ENCODE measurements at regions not wholly inside any gene's neighbourhood (a gene's known extent, or its start where the extent isn't known, plus 50 kb on each side); places are given as distances from the start of the nearest gene placed in this dataset.

- no peak for FAIRE-seq
- no peak for DNase-seq (ENCODE audit: insufficient read length, low spot score)
Measured at GRCh38 chr14:58808828-58809227, 171.1 kb downstream of the DACT1 start.

GRCh38 chr14:58809520-58809919 is 171.8 kb downstream of the DACT1 start:
- DNase-seq (ENCODE audit: insufficient read length, low spot score) (no peak), FAIRE-seq (no peak)

DNA sequence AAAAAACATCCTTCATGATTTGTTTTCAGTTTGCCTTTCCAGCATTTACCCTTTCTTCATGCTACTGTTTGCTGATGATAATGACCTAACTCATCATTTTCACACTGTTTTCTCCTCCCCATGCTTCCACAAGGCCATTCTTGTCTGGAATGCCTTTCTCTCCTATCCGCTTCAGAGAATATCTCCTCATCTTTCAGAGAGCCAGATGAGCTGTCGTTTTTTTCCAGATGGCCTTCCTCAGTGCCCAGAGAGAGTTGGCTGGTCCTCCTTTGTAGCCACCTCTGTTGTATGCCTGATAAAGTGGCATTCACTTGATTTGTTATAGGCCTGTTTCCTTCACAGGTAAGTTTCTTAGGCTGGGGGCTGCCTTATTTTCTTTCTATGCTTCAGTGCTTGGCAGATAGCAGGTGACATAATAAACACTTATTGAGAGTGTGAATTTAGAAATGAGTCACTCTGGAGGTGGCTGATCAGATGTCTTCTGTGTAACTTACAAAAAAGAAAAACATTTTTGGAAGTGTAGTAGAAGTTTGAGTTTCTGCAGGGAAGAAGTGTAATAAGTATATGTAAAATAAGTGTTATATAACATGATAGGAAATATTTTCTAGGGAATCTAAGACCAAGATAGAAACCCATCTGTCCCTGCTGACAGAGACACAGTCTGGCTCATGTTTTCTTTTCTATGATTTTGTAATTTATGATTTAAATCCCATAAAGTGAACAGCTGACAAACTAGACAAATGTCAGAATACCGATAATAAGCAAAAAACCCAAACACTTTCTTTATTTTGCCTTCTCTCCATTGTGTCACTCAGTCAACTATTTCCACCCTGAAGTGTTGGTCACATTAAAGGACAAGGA is 174.5 kb downstream of the DACT1 start:
- DNase-seq (ENCODE audit: insufficient read length, low spot score): peak; percentile 12
- peak; percentile 76 for FAIRE-seq

- no peak for DNase-seq (ENCODE audit: insufficient read length, low spot score)
- no peak for FAIRE-seq
Measured at GRCh38 chr14:58813745-58814144, 176.0 kb downstream of the DACT1 start.

GRCh38 chr14:58814466-58814865 is 176.7 kb downstream of the DACT1 start:
- FAIRE-seq (no peak), DNase-seq (ENCODE audit: insufficient read length, low spot score) (no peak)

DNA sequence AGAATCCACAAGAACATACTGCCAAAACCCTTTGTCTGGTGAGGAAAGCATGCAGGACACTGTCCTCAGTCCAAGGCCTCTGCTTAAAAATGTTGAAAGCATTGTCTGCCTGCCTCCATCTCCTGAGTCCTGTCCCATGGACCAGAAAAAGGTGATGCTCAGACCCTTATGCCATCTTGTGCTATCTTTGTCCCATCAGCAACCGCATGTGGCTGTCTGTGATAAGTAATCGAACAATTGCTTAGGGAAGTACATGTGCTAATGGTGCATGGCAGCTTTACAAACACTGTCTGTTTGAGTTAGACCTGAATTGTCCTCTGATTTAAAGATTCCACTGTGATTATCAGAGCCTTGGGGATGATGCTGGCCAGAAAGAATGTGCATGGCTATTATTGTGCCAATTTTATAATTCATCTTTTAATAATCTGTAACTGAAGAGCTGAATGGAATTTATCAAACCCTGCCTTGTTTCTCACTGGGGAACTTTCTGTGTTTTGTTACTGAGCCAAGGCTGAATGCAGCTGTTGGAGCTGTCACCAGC is 177.5 kb downstream of the DACT1 start:
- FAIRE-seq (no peak), DNase-seq (ENCODE audit: insufficient read length, low spot score) (no peak)

- no peak for DNase-seq (ENCODE audit: insufficient read length, low spot score)
- no peak for FAIRE-seq
Measured at GRCh38 chr14:58815794-58816193, 178.0 kb downstream of the DACT1 start.

GRCh38 chr14:58816416-58817115 is 178.8 kb downstream of the DACT1 start:
- DNase-seq (ENCODE audit: insufficient read length, low spot score) (no peak), FAIRE-seq (no peak)

GRCh38 chr14:58817846-58818245 is 180.1 kb downstream of the DACT1 start:
- FAIRE-seq: no peak

DNA sequence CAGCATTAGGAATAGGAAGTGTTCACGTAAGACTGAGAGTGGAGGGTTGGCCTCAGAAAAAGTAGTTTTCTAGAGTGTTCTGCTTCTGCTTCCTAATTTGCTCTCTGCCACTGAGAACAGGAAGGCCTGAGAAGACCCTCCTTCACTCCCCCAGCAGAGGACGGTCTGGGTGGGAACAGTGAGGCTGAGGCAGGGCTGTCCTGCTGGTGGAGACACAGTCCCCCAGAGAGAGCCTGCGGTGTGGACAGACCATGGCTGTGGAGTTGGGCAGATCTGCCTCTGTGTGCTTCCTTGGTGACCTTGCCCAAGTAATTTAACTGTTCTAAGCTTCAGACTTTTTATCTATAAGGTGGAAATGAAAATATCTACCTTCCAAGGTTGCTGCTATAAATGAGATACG is 182.3 kb downstream of the DACT1 start:
- FAIRE-seq (no peak), DNase-seq (ENCODE audit: insufficient read length, low spot score) (no peak)

More at GRCh38 chr14:58817846-58818245, 180.1 kb downstream of the DACT1 start:
- DNase-seq (ENCODE audit: insufficient read length, low spot score): no peak

GRCh38 chr14:58821421-58821820 is 183.7 kb downstream of the DACT1 start:
- FAIRE-seq (no peak), DNase-seq (ENCODE audit: insufficient read length, low spot score) (no peak)

DNA sequence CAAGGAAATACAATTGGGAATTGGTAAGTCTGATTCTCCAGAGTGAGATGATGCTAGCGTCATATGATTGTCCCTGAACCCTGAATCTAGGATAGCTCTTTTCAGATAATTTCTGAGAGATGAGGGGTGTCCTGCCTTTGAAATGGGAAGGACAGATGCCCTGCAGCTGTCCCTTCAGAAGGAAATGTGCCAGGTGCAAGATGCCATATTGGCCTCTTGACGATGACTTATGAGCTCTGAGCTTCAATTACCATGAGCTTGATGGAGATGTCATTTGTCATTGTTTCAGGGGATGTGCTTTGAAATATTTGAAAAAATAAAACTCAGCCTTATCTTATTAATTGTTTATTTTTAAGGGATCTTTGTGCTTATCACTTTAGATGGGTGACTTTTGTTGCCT is 185.1 kb downstream of the DACT1 start:
- no peak for FAIRE-seq

GRCh38 chr14:58823312-58823711 is 185.6 kb downstream of the DACT1 start:
- DNase-seq (ENCODE audit: insufficient read length, low spot score): no peak
- no peak for FAIRE-seq

More for the DNA sequence above, 185.1 kb downstream of the DACT1 start:
- DNase-seq (ENCODE audit: insufficient read length, low spot score): no peak

DNA sequence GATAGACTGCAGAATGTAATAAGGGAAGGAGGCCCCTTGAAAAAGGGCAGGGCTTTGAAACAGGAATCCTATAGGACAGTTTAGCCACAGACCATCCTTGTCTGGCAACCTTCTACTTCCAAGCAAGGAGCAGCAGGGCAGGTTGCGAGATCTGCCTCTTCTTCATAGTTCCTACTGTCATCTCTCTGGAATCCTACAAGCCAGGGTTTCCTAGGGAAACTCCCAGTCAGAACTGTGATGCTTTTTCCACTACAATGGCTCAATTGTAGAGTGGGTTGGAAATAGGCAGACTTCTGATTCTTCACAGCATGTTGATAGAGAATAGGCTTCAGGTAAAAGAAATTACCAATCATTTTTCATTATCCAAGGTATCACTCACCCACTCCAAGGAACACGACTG is 186.3 kb downstream of the DACT1 start:
- no peak for FAIRE-seq
- no peak for DNase-seq (ENCODE audit: insufficient read length, low spot score)

- DNase-seq (ENCODE audit: insufficient read length, low spot score): no peak
- no peak for FAIRE-seq
Measured at GRCh38 chr14:58824796-58825195, 187.0 kb downstream of the DACT1 start.

DNA sequence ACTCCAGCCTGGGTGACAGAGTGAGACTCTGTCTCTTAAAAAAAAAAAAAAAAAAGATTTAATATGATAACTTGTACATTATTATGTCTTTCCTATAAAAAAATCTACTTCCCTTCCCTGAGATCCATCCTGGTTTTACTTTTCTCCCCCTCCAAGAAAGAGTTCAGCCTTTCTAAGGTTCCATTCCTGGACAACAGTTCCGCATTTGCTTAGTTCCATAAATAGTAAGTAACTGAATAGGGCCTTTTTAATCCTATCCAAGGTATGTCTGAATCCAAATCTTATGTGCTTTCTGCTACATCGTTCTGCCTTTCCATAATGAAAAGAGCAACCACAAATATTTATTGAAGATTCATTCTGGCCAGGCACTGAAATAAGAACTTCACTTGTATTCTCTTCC is 187.8 kb downstream of the DACT1 start:
- FAIRE-seq (no peak), DNase-seq (ENCODE audit: insufficient read length, low spot score) (no peak)

DNA sequence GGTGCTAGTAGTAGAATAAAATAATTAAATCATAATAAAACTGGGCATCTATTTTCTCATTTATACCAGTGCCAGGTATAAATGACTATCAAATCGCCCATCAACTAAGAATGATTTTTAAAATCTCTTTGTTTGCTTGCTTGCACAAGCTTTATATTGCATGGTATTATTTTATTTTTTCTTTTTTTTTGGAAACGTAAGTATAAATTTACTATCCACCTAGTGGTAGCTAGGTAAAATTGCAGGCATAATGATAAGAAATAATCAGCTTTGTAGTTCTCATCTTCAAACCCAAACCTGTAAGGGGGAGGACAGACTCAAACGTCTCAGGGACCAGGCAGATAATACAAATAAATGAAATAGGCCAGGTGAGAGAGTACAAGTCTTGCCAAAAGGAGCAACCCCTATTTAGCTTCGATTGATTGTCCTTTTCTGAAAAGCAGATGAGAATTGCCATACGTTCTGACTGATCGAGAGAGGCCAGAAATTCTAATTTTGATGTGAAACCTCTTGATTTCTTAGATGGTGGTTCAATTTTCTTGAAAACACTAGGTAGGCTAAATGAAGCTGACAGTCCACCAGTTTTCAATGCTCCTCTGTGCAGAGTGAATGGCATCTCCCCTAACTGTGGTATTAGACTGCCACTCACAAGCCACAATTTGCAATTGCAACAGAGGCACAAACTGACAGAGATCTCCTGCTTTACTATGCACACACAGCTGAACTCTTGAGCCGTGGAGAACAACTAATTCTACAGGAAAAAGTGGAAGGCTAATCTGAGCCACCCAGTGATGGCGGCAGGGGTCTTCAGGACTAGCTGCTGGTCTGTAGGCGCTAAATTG is 189.3 kb downstream of the DACT1 start:
- DNase-seq (ENCODE audit: insufficient read length, low spot score): no peak
- FAIRE-seq: no peak

DNA sequence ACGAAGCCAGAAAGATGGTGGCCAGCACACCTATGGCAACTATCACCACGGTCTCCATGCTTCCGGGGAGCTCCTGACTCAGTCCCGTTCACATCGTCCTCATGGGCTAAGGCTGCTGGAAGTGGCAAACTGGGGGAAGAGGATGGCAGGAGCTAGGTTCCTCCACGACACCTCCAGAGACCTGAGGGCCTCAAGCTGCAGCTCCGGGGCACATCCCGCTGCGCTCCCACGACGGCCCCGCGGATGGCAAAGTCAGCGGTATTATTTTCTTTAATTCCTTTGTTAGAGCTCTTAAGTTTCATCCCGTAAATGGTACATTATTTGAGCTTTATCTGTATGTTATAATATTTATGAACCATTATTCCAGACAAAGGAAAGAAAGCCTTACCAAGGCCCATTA is 190.5 kb downstream of the DACT1 start:
- DNase-seq (ENCODE audit: insufficient read length, low spot score) (no peak), FAIRE-seq (no peak)

- no peak for DNase-seq (ENCODE audit: insufficient read length, low spot score)
- FAIRE-seq: no peak
Measured at GRCh38 chr14:58829594-58829993, 191.8 kb downstream of the DACT1 start.

DNA sequence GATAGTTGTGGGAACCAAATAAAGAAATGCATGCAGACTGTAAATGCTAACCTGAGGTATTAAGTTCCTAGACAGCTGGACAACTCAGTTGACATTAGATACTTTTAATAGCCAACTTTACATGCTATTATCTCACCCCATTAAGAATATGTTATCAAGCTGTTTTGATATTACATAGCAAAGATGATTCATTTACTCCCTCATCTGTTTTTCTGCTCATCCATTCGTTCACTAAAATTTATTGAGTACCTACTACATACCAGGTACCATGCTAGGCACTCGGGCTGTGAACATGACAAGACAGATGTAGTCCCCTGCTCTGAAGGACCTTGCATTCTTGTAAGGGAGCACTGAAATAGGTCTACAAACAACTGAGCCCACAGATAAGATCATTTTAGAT is 192.4 kb downstream of the DACT1 start:
- DNase-seq (ENCODE audit: insufficient read length, low spot score) (no peak), FAIRE-seq (no peak)

- no peak for FAIRE-seq
Measured at GRCh38 chr14:58832095-58832521, 194.3 kb downstream of the DACT1 start.

More at GRCh38 chr14:58832095-58832521, 194.3 kb downstream of the DACT1 start:
- DNase-seq (ENCODE audit: insufficient read length, low spot score): no peak
